ENCODE measurements at regions not wholly inside any gene's neighbourhood (a gene's known extent, or its start where the extent isn't known, plus 50 kb on each side); places are given as distances from the start of the nearest gene placed in this dataset.

DNA sequence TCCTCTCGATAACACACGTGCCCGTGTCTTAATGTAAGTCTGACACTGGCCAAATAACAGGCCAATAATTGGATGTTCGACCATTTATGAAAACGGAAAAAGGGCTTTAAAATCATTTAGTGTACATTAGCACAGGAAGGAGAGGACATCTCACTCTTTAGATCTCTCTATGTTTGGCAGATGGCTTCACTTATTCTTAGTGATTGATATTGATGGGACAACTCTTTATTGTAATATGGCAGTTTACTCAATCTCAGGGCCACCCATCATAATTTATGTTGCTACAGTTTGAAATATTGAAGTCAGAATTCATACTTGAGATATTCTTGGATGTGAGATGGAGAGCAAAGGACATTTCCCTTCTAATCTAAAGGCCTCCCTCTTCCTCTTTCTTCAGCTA is 430.7 kb upstream of the ARGLU1 start:
- DNase-seq: no peak
- Histone ChIP-seq H2BK15ac (ENCODE audit: low read depth, low read length) (no peak overlapping the region), H3K27ac (ENCODE audit: insufficient read length, low read depth, low read length) (no peak overlapping the region), H3K14ac (ENCODE audit: insufficient read depth, low read length) (no peak overlapping the region), H3T11ph (ENCODE audit: low read length) (no peak overlapping the region), H3K18ac (ENCODE audit: insufficient read length, low read depth, low read length) (no peak overlapping the region), H3K4me1 (ENCODE audit: insufficient read depth, low read length) (no peaks in the 10 kb centered on the region), H2BK20ac (ENCODE audit: low read depth, low read length, poor library complexity, severe bottlenecking) (no peak overlapping the region), H2BK12ac (ENCODE audit: insufficient read length, low read depth, low read length) (no peak overlapping the region), H3K79me1 (ENCODE audit: insufficient read depth, low read depth, low read length, poor library complexity, severe bottlenecking) (no peaks in the 10 kb centered on the region), H3K4ac (ENCODE audit: low read depth, low read length) (no peak overlapping the region), H3K9me3 (ENCODE audit: control insufficient read depth, low read depth, low read length) (no peaks in the 10 kb centered on the region), H2AK5ac (ENCODE audit: insufficient read length, low read length) (no peak overlapping the region), H3K9ac (ENCODE audit: extremely low read depth, insufficient read length, low read length) (no peak overlapping the region), H3K23me2 (ENCODE audit: insufficient read length, low read depth, low read length, poor library complexity, severe bottlenecking) (no peaks in the 10 kb centered on the region), H2AFZ (ENCODE audit: low read length) (no peak overlapping the region), H4K5ac (ENCODE audit: insufficient read length, low read depth, low read length) (no peak overlapping the region), H3K23ac (ENCODE audit: insufficient read length, low read depth, low read length) (no peak overlapping the region), H2BK5ac (ENCODE audit: insufficient read length, low read length) (no peak overlapping the region), H2BK120ac (ENCODE audit: low read depth, low read length, poor library complexity, severe bottlenecking) (no peak overlapping the region), H3K79me2 (ENCODE audit: insufficient read depth, low read length) (no peaks in the 10 kb centered on the region), H3K56ac (ENCODE audit: insufficient read length, low read depth, low read length) (no peak overlapping the region), H4K20me1 (ENCODE audit: control insufficient read depth, insufficient read depth, insufficient read length) (no peaks in the 10 kb centered on the region), H3K4me2 (ENCODE audit: insufficient read depth, insufficient read length, low read length) (no peak overlapping the region), H4K91ac (ENCODE audit: insufficient read length, low read depth, low read length) (no peak overlapping the region), H3K27me3 (ENCODE audit: insufficient read depth, low read length) (no peaks in the 10 kb centered on the region), H4K8ac (replicated peaks; ENCODE audit: insufficient read length, low read depth, low read length) (no peak overlapping the region)
- Mint-ChIP-seq H3K36me3 (ENCODE audit: insufficient read depth in 1 of 3, low read depth in 3 of 3) (no peaks in the 10 kb centered on the region), H3K9me3 (no peaks in the 10 kb centered on the region), H3K27ac (no peak overlapping the region), H3K4me1 (peaks cover 4 to 7% of the 10 kb centered on the region in 2 experiments; a peak in 2 of 4 replicates), H3K4me3 (no peak overlapping the region), H3K27me3 (ENCODE audit: low read depth) (no peaks in the 10 kb centered on the region)
- no CpG with 5 or more reads among the region's 5 CpGs for WGBS (ENCODE audit: extremely low coverage, insufficient read length, low lambda C conversion rate)
- TF ChIP-seq, protein P1, sequence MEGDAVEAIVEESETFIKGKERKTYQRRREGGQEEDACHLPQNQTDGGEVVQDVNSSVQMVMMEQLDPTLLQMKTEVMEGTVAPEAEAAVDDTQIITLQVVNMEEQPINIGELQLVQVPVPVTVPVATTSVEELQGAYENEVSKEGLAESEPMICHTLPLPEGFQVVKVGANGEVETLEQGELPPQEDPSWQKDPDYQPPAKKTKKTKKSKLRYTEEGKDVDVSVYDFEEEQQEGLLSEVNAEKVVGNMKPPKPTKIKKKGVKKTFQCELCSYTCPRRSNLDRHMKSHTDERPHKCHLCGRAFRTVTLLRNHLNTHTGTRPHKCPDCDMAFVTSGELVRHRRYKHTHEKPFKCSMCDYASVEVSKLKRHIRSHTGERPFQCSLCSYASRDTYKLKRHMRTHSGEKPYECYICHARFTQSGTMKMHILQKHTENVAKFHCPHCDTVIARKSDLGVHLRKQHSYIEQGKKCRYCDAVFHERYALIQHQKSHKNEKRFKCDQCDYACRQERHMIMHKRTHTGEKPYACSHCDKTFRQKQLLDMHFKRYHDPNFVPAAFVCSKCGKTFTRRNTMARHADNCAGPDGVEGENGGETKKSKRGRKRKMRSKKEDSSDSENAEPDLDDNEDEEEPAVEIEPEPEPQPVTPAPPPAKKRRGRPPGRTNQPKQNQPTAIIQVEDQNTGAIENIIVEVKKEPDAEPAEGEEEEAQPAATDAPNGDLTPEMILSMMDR (conservative IDR thresholded peaks at IDR 0.05): no peak

Data from H9 (cell line).